GM18511 (cell line): ENCODE measurements at regions not wholly inside any gene's neighbourhood (a gene's known extent, or its start where the extent isn't known, plus 50 kb on each side); places are given as distances from the start of the nearest gene placed in this dataset.

ENCODE experiments used
- ATAC-seq: cut with Tn5 transposase; IDR thresholded peaks from one replicate; pipeline ENCODE4 v1.9.1; 2021; ENCODE audit warnings: mild to moderate bottlenecking, moderate library complexity; ENCODE audit not compliant: unreplicated experiment

GRCh38 chr2:19141234-19142004, 217.0 kb downstream of the OSR1 start:
- ATAC-seq: no peak

- no peak for ATAC-seq
Observed at GRCh38 chr2:19140463-19141208, 217.8 kb downstream of the OSR1 start.

- ATAC-seq: no peak
Observed at GRCh38 chr2:19139386-19139785, 219.0 kb downstream of the OSR1 start.

GRCh38 chr2:19138264-19138825, 220.1 kb downstream of the OSR1 start:
- no peak for ATAC-seq

DNA sequence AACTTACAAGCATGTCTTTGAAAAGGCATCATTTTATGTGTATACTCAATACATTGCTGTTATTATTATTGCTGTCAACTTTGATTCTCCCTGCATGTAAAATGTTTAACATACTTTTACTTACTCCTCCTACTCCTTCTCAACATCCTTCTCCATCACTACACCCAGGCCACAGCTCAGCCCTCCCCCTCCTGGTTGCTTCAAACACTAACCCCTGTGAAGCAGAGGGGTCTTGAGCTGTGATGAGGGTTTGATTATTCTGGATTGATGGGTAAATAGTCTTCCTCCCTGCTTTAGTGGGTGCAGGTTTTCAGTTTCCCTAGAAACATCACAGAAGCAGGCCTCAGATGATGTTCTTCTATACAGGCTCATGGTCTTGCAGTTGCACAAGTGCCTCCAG, 221.0 kb downstream of the OSR1 start:
- no peak for ATAC-seq

- ATAC-seq: no peak
Observed at GRCh38 chr2:19132967-19133366, 225.5 kb downstream of the OSR1 start.

DNA sequence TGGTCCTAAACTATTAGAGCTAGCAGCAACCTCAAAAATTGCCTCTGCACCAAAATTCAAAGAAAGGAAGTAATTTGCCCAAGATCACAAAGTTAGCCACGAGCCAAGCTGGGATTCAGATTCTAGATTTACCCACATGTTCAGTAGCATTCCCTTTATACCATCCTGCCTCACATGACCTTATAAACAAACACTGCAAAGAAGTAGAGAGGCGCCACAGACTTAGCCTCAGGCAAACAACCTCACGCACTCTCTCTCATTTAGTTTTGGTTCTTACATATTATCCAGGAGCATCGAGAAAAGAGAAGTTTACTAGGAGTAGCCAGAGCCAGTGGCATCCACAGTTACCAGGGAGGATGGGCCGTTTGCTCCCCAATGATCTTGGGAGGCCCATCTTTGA, 226.6 kb downstream of the OSR1 start:
- no peak for ATAC-seq

DNA sequence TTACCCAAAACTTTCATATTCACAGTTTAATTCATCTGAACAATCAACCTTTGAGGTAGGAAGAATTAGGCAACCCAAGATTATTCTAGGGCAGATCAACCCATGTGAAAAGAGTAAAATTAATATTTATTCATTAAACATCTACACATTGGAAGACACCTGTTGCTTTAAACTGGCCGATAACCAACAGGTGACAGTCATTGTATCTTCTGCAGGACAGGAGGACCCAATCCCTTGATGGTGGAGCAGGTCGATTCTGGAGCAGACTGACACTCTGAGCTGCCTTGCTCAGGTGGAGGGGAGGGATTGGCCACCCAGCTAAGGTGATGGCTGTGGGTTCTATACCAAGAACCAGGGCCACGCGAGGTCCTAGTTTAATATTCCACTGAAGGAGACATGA, 230.3 kb downstream of the OSR1 start:
- no peak for ATAC-seq

DNA sequence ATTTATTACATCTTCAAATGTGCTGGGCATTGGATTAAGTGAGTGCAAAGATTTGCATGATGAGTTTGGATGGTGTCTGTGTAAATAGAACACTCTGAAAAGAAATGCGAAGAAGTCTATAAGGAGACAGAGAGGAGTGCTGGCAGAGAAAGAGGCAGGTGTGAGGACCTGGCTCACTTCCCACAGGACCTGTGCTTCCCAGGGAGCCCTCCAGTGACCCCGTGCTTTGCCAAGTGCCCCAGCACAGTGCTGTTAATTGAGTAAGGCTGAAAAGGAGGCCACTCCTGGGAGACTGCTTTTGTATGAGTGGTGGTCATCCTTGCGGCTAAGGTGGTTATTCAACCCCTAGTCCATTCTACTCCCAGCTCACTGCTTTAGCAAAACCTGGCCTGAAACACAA, 230.8 kb downstream of the OSR1 start:
- no peak for ATAC-seq

- no peak for ATAC-seq
Observed at GRCh38 chr2:19125901-19126680, 232.3 kb downstream of the OSR1 start.

DNA sequence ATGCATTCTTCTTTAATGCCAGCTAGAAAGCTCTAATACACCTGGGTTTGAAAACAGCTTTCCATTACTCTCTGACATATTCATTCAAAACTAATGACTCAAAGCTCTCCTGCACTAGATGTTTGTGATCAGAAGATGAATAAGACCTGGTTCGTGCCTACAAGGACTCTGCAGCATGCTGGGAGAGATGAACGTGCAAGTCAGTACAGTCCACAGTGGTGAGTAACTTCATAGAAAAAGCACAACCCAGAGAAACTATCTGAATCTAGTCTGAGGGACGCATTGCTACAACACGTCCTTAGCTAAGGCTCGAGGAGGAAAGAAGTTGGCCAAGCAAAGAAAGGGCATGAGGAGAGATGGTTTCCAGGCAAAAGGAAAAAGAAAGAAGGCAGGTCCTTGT, 234.3 kb downstream of the OSR1 start:
- no peak for ATAC-seq

- ATAC-seq: no peak
Observed at GRCh38 chr2:19123556-19123955, 234.9 kb downstream of the OSR1 start.

GRCh38 chr2:19122220-19122619, 236.2 kb downstream of the OSR1 start:
- no peak for ATAC-seq

- ATAC-seq: no peak
Observed at GRCh38 chr2:19120941-19121750, 237.3 kb downstream of the OSR1 start.

DNA sequence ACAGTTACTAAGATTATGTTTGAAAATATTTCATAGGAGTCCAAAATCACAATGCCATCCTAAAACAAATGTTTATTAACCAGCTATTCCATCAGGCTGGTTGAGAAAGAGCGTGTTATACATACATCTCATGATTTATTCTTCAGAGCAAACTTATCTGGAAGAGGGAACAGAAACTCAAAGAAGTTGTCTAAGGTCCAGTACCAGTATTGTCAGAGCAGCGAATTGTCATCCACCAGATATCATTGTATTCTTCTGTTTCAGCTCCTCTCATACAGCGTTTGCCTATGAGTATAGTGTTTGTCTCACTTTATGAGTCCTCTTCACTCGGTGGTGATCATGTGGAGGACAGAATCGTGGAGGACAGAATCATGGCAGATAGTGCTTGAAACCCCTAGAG, 238.2 kb downstream of the OSR1 start:
- ATAC-seq: no peak

GRCh38 chr2:19119326-19120001, 239.0 kb downstream of the OSR1 start:
- ATAC-seq: no peak

- ATAC-seq: no peak
Observed at GRCh38 chr2:19116918-19117317, 241.5 kb downstream of the OSR1 start.

DNA sequence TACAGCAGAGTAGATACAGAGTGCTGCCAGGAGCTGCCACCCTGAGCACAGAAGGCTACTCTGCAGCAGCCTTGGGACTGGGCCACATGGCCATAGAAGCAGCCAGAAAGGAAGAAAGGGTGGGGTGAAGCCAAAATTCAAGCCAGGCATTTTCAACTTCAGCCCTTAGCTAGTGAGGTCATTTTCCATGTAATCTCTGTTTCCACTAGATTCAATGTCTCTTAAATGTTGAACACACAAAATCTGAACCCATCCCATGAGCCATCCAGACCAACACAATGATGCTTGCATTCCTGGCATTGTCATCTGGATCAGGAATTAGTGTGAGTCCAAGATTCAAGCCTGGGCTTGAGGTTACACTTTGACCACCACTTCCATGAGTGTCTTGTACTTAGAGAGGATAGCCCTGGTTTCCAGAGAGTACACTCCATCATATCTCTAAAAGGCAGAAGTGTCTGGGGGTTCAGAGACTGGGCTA, 243.6 kb downstream of the OSR1 start:
- ATAC-seq: no peak

GRCh38 chr2:19114126-19114525, 244.3 kb downstream of the OSR1 start:
- ATAC-seq: no peak

- no peak for ATAC-seq
Observed at GRCh38 chr2:19111354-19111753, 247.1 kb downstream of the OSR1 start.
